ENCODE measurements at regions not wholly inside any gene's neighbourhood (a gene's known extent, or its start where the extent isn't known, plus 50 kb on each side); places are given as distances from the start of the nearest gene placed in this dataset.

- H3K27me3 ChIP-seq (ENCODE audit: insufficient read depth in 3 of 3, low read length in 2 of 3) = peaks cover 0 to 5% (median 0%) of the 10 kb centered on the region in 3 donors
- H3K4me3 ChIP-seq = no peak overlapping the region
- no peak overlapping the region for H3K27ac ChIP-seq
- intact Hi-C loops (cut with DNase I) = no loop called here
- H3K4me1 ChIP-seq = no peaks in the 10 kb centered on the region
- ATAC-seq (no peak), DNase-seq (no peak)
- WGBS, 3 donors = 79 to 84% (median 83%) methylated on average over 7 to 9 of the region's 9 CpGs
- H3K36me3 ChIP-seq (ENCODE audit: insufficient read depth in 1 of 2, low read depth in 1 of 2) = no peaks in the 10 kb centered on the region
- H3K9me3 ChIP-seq = no peaks in the 10 kb centered on the region
- TF ChIP-seq CTCF (IDR thresholded peaks at IDR 0.05) = no peak
These were observed 99.1 kb downstream of the UQCRFS1 start for GRCh38 chr19:29113838-29114237.

GRCh38 chr19:29111576-29111975, 101.4 kb downstream of the UQCRFS1 start:
- peaks cover 0 to 5% (median 0%) of the 10 kb centered on the region in 3 donors for H3K27me3 ChIP-seq (ENCODE audit: insufficient read depth in 3 of 3, low read length in 2 of 3)
- 36 to 54% (median 41%) methylated on average over 6 of the region's 6 CpGs for WGBS, 3 donors
- intact Hi-C loops (cut with DNase I) = no loop called here
- H3K4me3 ChIP-seq = no peak overlapping the region
- no peaks in the 10 kb centered on the region for H3K4me1 ChIP-seq
- ATAC-seq (no peak), DNase-seq (no peak)
- no peaks in the 10 kb centered on the region for H3K9me3 ChIP-seq
- H3K36me3 ChIP-seq (ENCODE audit: insufficient read depth in 1 of 2, low read depth in 1 of 2) = no peaks in the 10 kb centered on the region
- no peak for TF ChIP-seq CTCF (IDR thresholded peaks at IDR 0.05)
- H3K27ac ChIP-seq = no peak overlapping the region

GRCh38 chr19:29107831-29108230, 105.1 kb downstream of the UQCRFS1 start:
- TF ChIP-seq CTCF (IDR thresholded peaks at IDR 0.05) = no peak
- intact Hi-C loops (cut with DNase I) = no loop called here
- Histone ChIP-seq H3K36me3 (ENCODE audit: insufficient read depth in 1 of 2, low read depth in 1 of 2) (no peaks in the 10 kb centered on the region), H3K27ac (no peak overlapping the region), H3K9me3 (no peaks in the 10 kb centered on the region), H3K4me3 (no peak overlapping the region), H3K4me1 (no peaks in the 10 kb centered on the region), H3K27me3 (ENCODE audit: insufficient read depth in 3 of 3, low read length in 2 of 3) (peaks cover 0 to 7% (median 0%) of the 10 kb centered on the region in 3 donors)
- ATAC-seq = no peak
- 32 to 39% (median 35%) methylated on average over 6 of the region's 6 CpGs for WGBS, 3 donors
- DNase-seq = no peak

- intact Hi-C loops (cut with DNase I) = no loop called here
- DNase-seq (no peak), ATAC-seq (no peak)
- WGBS, 3 donors = 85 to 95% (median 90%) methylated on average over 7 of the region's 7 CpGs
- H3K27me3 ChIP-seq (ENCODE audit: insufficient read depth in 3 of 3, low read length in 2 of 3) = peaks cover 0 to 2% (median 0%) of the 10 kb centered on the region in 3 donors
- H3K4me1 ChIP-seq = no peaks in the 10 kb centered on the region
- no peaks in the 10 kb centered on the region for H3K9me3 ChIP-seq
- no peak for TF ChIP-seq CTCF (IDR thresholded peaks at IDR 0.05)
- no peak overlapping the region for H3K4me3 ChIP-seq
- no peaks in the 10 kb centered on the region for H3K36me3 ChIP-seq (ENCODE audit: insufficient read depth in 1 of 2, low read depth in 1 of 2)
- no peak overlapping the region for H3K27ac ChIP-seq
These were observed 106.5 kb downstream of the UQCRFS1 start for GRCh38 chr19:29106346-29106885.

All from psoas muscle (tissue), 7 donors.